Kidney tubule cell (primary cell): ENCODE measurements at regions not wholly inside any gene's neighbourhood (a gene's known extent, or its start where the extent isn't known, plus 50 kb on each side); places are given as distances from the start of the nearest gene placed in this dataset.

Experiments used
- DNase-seq: peaks from one replicate; pipeline ENCODE4 v3.0.0-alpha.2; 2018; ENCODE audit warnings: low spot score

- DNase-seq = no peak
These were observed 68.5 kb upstream of the HDAC4 start for GRCh38 chr2:239469106-239469960.

GRCh38 chr2:239468491-239469105, 67.8 kb upstream of the HDAC4 start:
- no peak for DNase-seq

GRCh38 chr2:239467956-239468490, 67.2 kb upstream of the HDAC4 start:
- no peak for DNase-seq

- no peak for DNase-seq
These were observed 66.6 kb upstream of the HDAC4 start for GRCh38 chr2:239467281-239467955.

- DNase-seq = no peak
These were observed 66.0 kb upstream of the HDAC4 start for GRCh38 chr2:239466755-239467271.

- DNase-seq = no peak
These were observed 65.4 kb upstream of the HDAC4 start for GRCh38 chr2:239466061-239466754.

GRCh38 chr2:239465017-239466001, 64.5 kb upstream of the HDAC4 start:
- peak; percentile 71 for DNase-seq

GRCh38 chr2:239464166-239465016, 63.6 kb upstream of the HDAC4 start:
- DNase-seq = no peak

GRCh38 chr2:239463541-239464165, 62.8 kb upstream of the HDAC4 start:
- no peak for DNase-seq

- DNase-seq = no peak
These were observed 62.1 kb upstream of the HDAC4 start for GRCh38 chr2:239462671-239463506.

GRCh38 chr2:239462191-239462515, 61.3 kb upstream of the HDAC4 start:
- no peak for DNase-seq

- DNase-seq = peak; percentile 54
These were observed 60.7 kb upstream of the HDAC4 start for GRCh38 chr2:239461291-239462190.

GRCh38 chr2:239460780-239461179, 60.0 kb upstream of the HDAC4 start:
- no peak for DNase-seq

GRCh38 chr2:239459606-239460005, 58.8 kb upstream of the HDAC4 start:
- DNase-seq = no peak

GRCh38 chr2:239459056-239459455, 58.2 kb upstream of the HDAC4 start:
- DNase-seq = no peak

GRCh38 chr2:239457586-239458445, 57.0 kb upstream of the HDAC4 start:
- no peak for DNase-seq
